Retinal pigment epithelial cell (primary cell): ENCODE measurements at regions not wholly inside any gene's neighbourhood (a gene's known extent, or its start where the extent isn't known, plus 50 kb on each side); places are given as distances from the start of the nearest gene placed in this dataset.

ENCODE experiments used
- DNase-seq: peaks from one replicate; pipeline ENCODE4 v3.0.0-alpha.2; 2010; ENCODE audit warnings: low read depth
- H3K4me3 ChIP-seq: 2 replicates; pipeline ENCODE4 v1.5.1; 2011; ENCODE audit warnings: mild to moderate bottlenecking, low read length, control low read depth, moderate library complexity
- CTCF ChIP-seq: conservative IDR thresholded peaks from 2 replicates; pipeline ENCODE4 v1.5.1; 2011; ENCODE audit warnings: low read depth, low read length, control low read depth, inconsistent platforms

- H3K4me3 ChIP-seq = no peak overlapping the region
- no peak for TF ChIP-seq CTCF
- DNase-seq = no peak
Observed at GRCh38 chr6:74912234-74912633, 293.6 kb downstream of the COL12A1 start.

- no peak for TF ChIP-seq CTCF
- DNase-seq = no peak
- no peak overlapping the region for H3K4me3 ChIP-seq
Observed at GRCh38 chr6:74902846-74903245, 303.0 kb downstream of the COL12A1 start.

GRCh38 chr6:74902089-74902488, 303.8 kb downstream of the COL12A1 start:
- no peak for TF ChIP-seq CTCF
- DNase-seq = no peak
- no peak overlapping the region for H3K4me3 ChIP-seq

- no peak overlapping the region for H3K4me3 ChIP-seq
- DNase-seq = no peak
- TF ChIP-seq CTCF = no peak
Observed at GRCh38 chr6:74901576-74901975, 304.3 kb downstream of the COL12A1 start.

GRCh38 chr6:74899416-74899815, 306.4 kb downstream of the COL12A1 start:
- no peak for TF ChIP-seq CTCF
- no peak overlapping the region for H3K4me3 ChIP-seq
- no peak for DNase-seq

- TF ChIP-seq CTCF = no peak
- no peak for DNase-seq
- no peak overlapping the region for H3K4me3 ChIP-seq
Observed at GRCh38 chr6:74892091-74892490, 313.8 kb downstream of the COL12A1 start.

- TF ChIP-seq CTCF = no peak
- no peak for DNase-seq
- no peak overlapping the region for H3K4me3 ChIP-seq
Observed at GRCh38 chr6:74891349-74891831, 314.5 kb downstream of the COL12A1 start.
